Activated naive CD8-positive, alpha-beta T cell treated with anti-CD3 and anti-CD28 coated beads, Interleukin-2, amount 10 ng/mL, durations not matched to agents 7 days and 5 days (primary cell): ENCODE measurements at regions not wholly inside any gene's neighbourhood (a gene's known extent, or its start where the extent isn't known, plus 50 kb on each side); places are given as distances from the start of the nearest gene placed in this dataset.

ENCODE experiments used
- ATAC-seq: fragments of 150-1000 bp; cut with Tn5 transposase; one replicate; pipeline ENCODE4 v1.10.0; 2021; ENCODE audit warnings: low read depth, moderate library complexity
- POLR2A ChIA-PET: fragments of 350-600 bp; sonication (Branson Sonifier 250); formaldehyde crosslinking; loops from one replicate; lab custom pipeline; 2021; ENCODE audit warnings: antibody characterized with exemption; lab: Charles Lee
- DNase-seq: peaks from one replicate; pipeline ENCODE4 v3.0.0; 2021
- H3K27ac Mint-ChIP-seq: one replicate; pipeline ENCODE4 v1.8.0; 2022; ENCODE audit warnings: mild to moderate bottlenecking, mixed read lengths
- H3K27me3 Mint-ChIP-seq: one replicate; pipeline ENCODE4 v1.8.0; 2022; ENCODE audit warnings: mild to moderate bottlenecking, moderate library complexity, mixed read lengths
- H3K36me3 Mint-ChIP-seq: one replicate; pipeline ENCODE4 v1.8.0; 2021; ENCODE audit warnings: mild to moderate bottlenecking, mixed read lengths
- H3K4me1 Mint-ChIP-seq: one replicate; pipeline ENCODE4 v1.8.0; 2021; ENCODE audit warnings: mixed read lengths
- H3K4me3 Mint-ChIP-seq: one replicate; pipeline ENCODE4 v1.8.0; 2022; ENCODE audit warnings: mild to moderate bottlenecking, moderate library complexity, mixed read lengths
- H3K9me3 Mint-ChIP-seq: one replicate; pipeline ENCODE4 v1.8.0; 2021; ENCODE audit warnings: mixed read lengths

GRCh38 chr2:21431078-21431477 is 307.3 kb downstream of the TDRD15 start:
- Mint-ChIP-seq H3K4me3 (no peak overlapping the region), H3K27ac (no peak overlapping the region), H3K9me3 (peaks cover 2% of the 10 kb centered on the region), H3K4me1 (peaks cover 3% of the 10 kb centered on the region), H3K27me3 (no peaks in the 10 kb centered on the region), H3K36me3 (no peaks in the 10 kb centered on the region)
- no peak for DNase-seq
- POLR2A ChIA-PET: no interaction called here
- no peak for ATAC-seq

DNA sequence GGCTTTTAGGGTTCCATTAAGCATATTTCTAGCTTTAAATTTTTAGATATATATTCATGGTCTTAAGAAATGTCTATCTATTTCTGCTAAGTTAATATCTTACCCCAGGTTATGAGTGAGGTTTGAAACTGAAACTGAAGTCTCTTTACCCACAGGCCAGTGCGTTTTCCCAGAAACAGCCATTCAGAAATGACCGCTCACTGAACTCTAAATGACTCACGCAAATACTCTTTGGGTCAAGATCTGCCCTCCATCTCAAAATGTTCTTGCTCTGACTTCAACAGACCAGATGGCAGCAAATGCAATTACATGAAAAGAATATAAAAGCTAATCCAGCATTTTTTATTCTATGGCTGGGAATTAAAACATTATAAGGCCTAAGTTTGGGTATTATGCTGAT is 315.2 kb downstream of the TDRD15 start:
- Mint-ChIP-seq H3K4me3 (no peak overlapping the region), H3K9me3 (no peaks in the 10 kb centered on the region), H3K27me3 (no peaks in the 10 kb centered on the region), H3K36me3 (no peaks in the 10 kb centered on the region), H3K27ac (no peak overlapping the region), H3K4me1 (no peaks in the 10 kb centered on the region)
- DNase-seq: no peak
- POLR2A ChIA-PET: no interaction called here
- ATAC-seq: no peak

DNA sequence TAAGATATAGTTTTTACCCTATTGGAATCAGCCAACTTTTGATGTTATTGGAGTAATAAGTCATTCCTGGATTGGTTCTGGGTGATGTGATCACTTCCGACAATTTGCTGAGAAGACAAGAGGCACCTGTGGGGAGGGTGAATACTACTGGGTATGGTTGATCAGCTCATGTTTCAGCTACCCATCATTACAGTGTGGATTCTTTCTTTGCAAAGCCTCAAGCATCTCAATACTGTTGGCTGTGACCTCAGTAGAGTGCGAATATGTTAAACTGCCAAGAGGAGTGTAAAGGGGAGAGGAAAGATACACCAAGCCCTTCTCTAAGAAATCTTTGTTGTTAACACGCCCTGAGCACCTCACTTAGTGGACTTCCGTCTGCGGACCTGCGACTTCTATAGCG is 317.7 kb downstream of the TDRD15 start:
- H3K9me3 Mint-ChIP-seq: peaks cover 2% of the 10 kb centered on the region
- POLR2A ChIA-PET: no interaction called here
- H3K27ac Mint-ChIP-seq: no peak overlapping the region
- no peaks in the 10 kb centered on the region for H3K4me1 Mint-ChIP-seq
- DNase-seq (no peak), ATAC-seq (no peak)
- no peaks in the 10 kb centered on the region for H3K27me3 Mint-ChIP-seq
- H3K36me3 Mint-ChIP-seq: no peaks in the 10 kb centered on the region
- H3K4me3 Mint-ChIP-seq: no peak overlapping the region

DNA sequence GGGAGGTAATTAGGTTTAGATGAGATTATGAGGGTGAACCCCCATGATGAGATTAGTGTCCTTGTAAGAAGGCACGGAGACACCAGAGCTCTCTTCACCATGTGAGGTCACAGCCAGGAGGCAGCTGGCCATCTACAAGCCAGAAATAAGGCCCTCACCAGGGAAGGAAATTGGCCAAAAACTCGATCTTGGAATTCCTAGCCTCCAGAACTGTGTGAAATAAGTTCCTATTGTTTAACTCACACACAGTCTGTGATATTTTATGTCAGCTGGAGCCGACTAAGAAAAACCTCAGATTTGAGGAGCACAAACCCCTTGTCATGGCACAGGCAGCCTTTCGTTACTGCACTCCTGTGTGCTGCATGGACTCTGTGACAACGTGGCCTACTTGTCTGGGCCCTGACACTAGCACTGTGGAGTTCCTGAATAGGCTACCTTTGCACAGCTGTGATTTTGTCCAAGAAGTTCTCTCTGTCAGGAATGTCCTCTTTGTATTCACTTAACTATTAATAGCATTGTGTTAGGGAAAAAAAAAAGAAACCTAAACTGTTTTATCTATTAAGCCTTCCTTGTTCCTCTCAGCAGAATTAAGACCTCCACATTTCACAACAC is 319.8 kb downstream of the TDRD15 start:
- no peak for ATAC-seq
- H3K27me3 Mint-ChIP-seq: no peaks in the 10 kb centered on the region
- H3K4me1 Mint-ChIP-seq: no peaks in the 10 kb centered on the region
- no peak overlapping the region for H3K4me3 Mint-ChIP-seq
- POLR2A ChIA-PET: no interaction called here
- peaks cover 2% of the 10 kb centered on the region for H3K9me3 Mint-ChIP-seq
- DNase-seq: no peak
- H3K27ac Mint-ChIP-seq: no peak overlapping the region
- H3K36me3 Mint-ChIP-seq: no peaks in the 10 kb centered on the region

- Mint-ChIP-seq H3K27ac (no peak overlapping the region), H3K36me3 (no peaks in the 10 kb centered on the region), H3K27me3 (no peaks in the 10 kb centered on the region), H3K4me3 (no peak overlapping the region), H3K9me3 (peaks cover 2% of the 10 kb centered on the region), H3K4me1 (no peaks in the 10 kb centered on the region)
- DNase-seq: no peak
- ATAC-seq: no peak
- POLR2A ChIA-PET: no interaction called here
These were observed 326.1 kb downstream of the TDRD15 start for GRCh38 chr2:21449881-21450280.

- no peaks in the 10 kb centered on the region for H3K36me3 Mint-ChIP-seq
- H3K27ac Mint-ChIP-seq: no peak overlapping the region
- H3K4me3 Mint-ChIP-seq: no peak overlapping the region
- H3K9me3 Mint-ChIP-seq: no peaks in the 10 kb centered on the region
- ATAC-seq (no peak), DNase-seq (no peak)
- POLR2A ChIA-PET: no interaction called here
- H3K4me1 Mint-ChIP-seq: no peaks in the 10 kb centered on the region
- H3K27me3 Mint-ChIP-seq: no peaks in the 10 kb centered on the region
These were observed 327.6 kb downstream of the TDRD15 start for GRCh38 chr2:21451403-21451802.

- Mint-ChIP-seq H3K4me3 (no peak overlapping the region), H3K9me3 (no peaks in the 10 kb centered on the region), H3K36me3 (no peaks in the 10 kb centered on the region), H3K27ac (no peak overlapping the region), H3K4me1 (no peaks in the 10 kb centered on the region), H3K27me3 (no peaks in the 10 kb centered on the region)
- ATAC-seq: no peak
- DNase-seq: no peak
- POLR2A ChIA-PET: no interaction called here
These were observed 328.5 kb downstream of the TDRD15 start for GRCh38 chr2:21452263-21452662.

- Mint-ChIP-seq H3K27me3 (no peaks in the 10 kb centered on the region), H3K4me1 (no peaks in the 10 kb centered on the region), H3K27ac (no peak overlapping the region), H3K4me3 (no peak overlapping the region), H3K9me3 (no peaks in the 10 kb centered on the region), H3K36me3 (no peaks in the 10 kb centered on the region)
- ATAC-seq: no peak
- DNase-seq: no peak
- POLR2A ChIA-PET: no interaction called here
These were observed 328.9 kb downstream of the TDRD15 start for GRCh38 chr2:21452678-21453077.

GRCh38 chr2:21453723-21454450 is 330.1 kb downstream of the TDRD15 start:
- H3K4me1 Mint-ChIP-seq: no peaks in the 10 kb centered on the region
- DNase-seq (no peak), ATAC-seq (no peak)
- H3K9me3 Mint-ChIP-seq: no peaks in the 10 kb centered on the region
- H3K4me3 Mint-ChIP-seq: no peak overlapping the region
- H3K36me3 Mint-ChIP-seq: no peaks in the 10 kb centered on the region
- H3K27me3 Mint-ChIP-seq: no peaks in the 10 kb centered on the region
- H3K27ac Mint-ChIP-seq: no peak overlapping the region
- POLR2A ChIA-PET: no interaction called here

GRCh38 chr2:21454839-21455238 is 331.1 kb downstream of the TDRD15 start:
- ATAC-seq (no peak), DNase-seq (no peak)
- H3K4me3 Mint-ChIP-seq: no peak overlapping the region
- POLR2A ChIA-PET: no interaction called here
- peaks cover 2% of the 10 kb centered on the region for H3K9me3 Mint-ChIP-seq
- no peaks in the 10 kb centered on the region for H3K4me1 Mint-ChIP-seq
- no peak overlapping the region for H3K27ac Mint-ChIP-seq
- no peaks in the 10 kb centered on the region for H3K27me3 Mint-ChIP-seq
- H3K36me3 Mint-ChIP-seq: no peaks in the 10 kb centered on the region

- no peak overlapping the region for H3K4me3 Mint-ChIP-seq
- H3K4me1 Mint-ChIP-seq: no peaks in the 10 kb centered on the region
- no peaks in the 10 kb centered on the region for H3K27me3 Mint-ChIP-seq
- peaks cover 2% of the 10 kb centered on the region for H3K9me3 Mint-ChIP-seq
- H3K36me3 Mint-ChIP-seq: no peaks in the 10 kb centered on the region
- H3K27ac Mint-ChIP-seq: no peak overlapping the region
- DNase-seq (no peak), ATAC-seq (no peak)
- POLR2A ChIA-PET: no interaction called here
These were observed 338.0 kb downstream of the TDRD15 start for GRCh38 chr2:21461754-21462240.

DNA sequence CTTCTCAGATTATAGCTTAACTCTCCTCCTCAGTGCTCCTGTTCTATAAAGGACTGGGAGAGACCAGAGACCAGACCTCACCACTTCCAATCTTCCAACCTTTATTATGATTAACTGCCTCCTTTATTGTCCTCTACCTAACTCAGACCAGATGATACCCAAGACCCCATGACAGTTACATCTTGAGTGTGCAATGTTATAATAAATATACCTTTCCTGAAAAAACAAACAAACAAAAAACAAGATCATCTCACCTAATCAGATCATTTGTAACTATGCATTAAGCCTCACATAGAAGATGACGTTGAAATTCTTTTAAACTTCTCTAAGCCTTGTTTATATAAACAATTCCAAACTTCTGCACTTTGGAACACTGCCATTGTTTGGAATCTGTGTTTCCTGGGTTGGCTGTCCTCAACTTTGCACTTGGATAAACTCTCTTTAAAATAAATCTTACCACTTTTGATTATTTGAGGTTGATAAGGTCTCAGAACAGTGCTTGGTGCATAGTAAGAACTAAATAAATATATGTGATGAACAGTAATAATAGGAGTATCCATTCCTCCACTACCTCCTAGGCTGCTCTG is 342.7 kb downstream of the TDRD15 start:
- Mint-ChIP-seq H3K9me3 (peaks cover 4% of the 10 kb centered on the region), H3K36me3 (no peaks in the 10 kb centered on the region), H3K4me1 (no peaks in the 10 kb centered on the region), H3K27me3 (no peaks in the 10 kb centered on the region), H3K4me3 (no peak overlapping the region), H3K27ac (no peak overlapping the region)
- POLR2A ChIA-PET: no interaction called here
- DNase-seq (no peak), ATAC-seq (no peak)

DNA sequence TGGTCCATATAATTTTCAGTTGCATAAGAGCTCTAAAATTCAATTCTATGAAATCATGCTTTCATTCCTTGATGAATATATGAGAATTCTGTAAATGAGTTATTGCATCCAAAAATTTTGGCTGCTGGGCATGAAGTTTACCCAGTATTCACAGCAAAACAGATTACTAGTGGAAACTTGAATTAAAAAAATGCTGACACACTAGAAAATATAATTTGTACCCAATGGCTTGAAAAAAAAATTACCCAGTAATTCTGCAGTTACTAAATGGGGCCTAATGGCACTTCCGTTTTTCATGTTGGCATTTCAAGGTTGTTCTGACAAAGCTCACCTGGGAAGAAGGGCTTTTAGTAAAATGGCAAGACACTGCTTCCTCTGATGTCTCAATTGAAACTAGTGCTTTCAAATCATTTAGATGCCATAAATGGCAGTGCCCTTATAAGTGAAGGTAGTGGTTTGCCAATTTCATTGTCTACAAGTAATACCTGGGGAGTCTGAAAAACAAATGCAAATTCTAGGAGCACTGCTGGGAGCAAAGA is 343.6 kb downstream of the TDRD15 start:
- ATAC-seq (no peak), DNase-seq (no peak)
- Mint-ChIP-seq H3K27ac (no peak overlapping the region), H3K4me3 (no peak overlapping the region), H3K4me1 (no peaks in the 10 kb centered on the region), H3K36me3 (no peaks in the 10 kb centered on the region), H3K27me3 (no peaks in the 10 kb centered on the region), H3K9me3 (peaks cover 4% of the 10 kb centered on the region)
- POLR2A ChIA-PET: no interaction called here

- ATAC-seq (no peak), DNase-seq (no peak)
- no peak overlapping the region for H3K4me3 Mint-ChIP-seq
- POLR2A ChIA-PET: no interaction called here
- H3K27ac Mint-ChIP-seq: no peak overlapping the region
- no peaks in the 10 kb centered on the region for H3K27me3 Mint-ChIP-seq
- peaks cover 4% of the 10 kb centered on the region for H3K9me3 Mint-ChIP-seq
- H3K4me1 Mint-ChIP-seq: no peaks in the 10 kb centered on the region
- no peaks in the 10 kb centered on the region for H3K36me3 Mint-ChIP-seq
These were observed 344.1 kb downstream of the TDRD15 start for GRCh38 chr2:21467910-21468309.
